ENCODE measurements at regions not wholly inside any gene's neighbourhood (a gene's known extent, or its start where the extent isn't known, plus 50 kb on each side); places are given as distances from the start of the nearest gene placed in this dataset.

GRCh38 chr2:107112561-107112960, 226.6 kb upstream of the ST6GAL2 start:
- no peak for TF ChIP-seq CTCF (conservative IDR thresholded peaks at IDR 0.05; ENCODE audit: low read length)
- TF ChIP-seq EZH2phosphoT487 (IDR thresholded peaks at IDR 0.05; ENCODE audit: borderline replicate concordance, low read depth, low read length): no peak
